ENCODE measurements at regions not wholly inside any gene's neighbourhood (a gene's known extent, or its start where the extent isn't known, plus 50 kb on each side); places are given as distances from the start of the nearest gene placed in this dataset.

- no peak for TF ChIP-seq ZNF274 (IDR thresholded peaks at IDR 0.05; ENCODE audit: low read depth, low read length)
- TF ChIP-seq YY1 (IDR thresholded peaks at IDR 0.05; ENCODE audit: insufficient read depth, insufficient read length): no peak
These were observed 121.6 kb upstream of the GJE1 start for GRCh38 chr6:142011156-142011555.
